Activated B cell treated with CpG ODN at 0.5 μM for 24 hours (primary cell): ENCODE measurements at regions not wholly inside any gene's neighbourhood (a gene's known extent, or its start where the extent isn't known, plus 50 kb on each side); places are given as distances from the start of the nearest gene placed in this dataset.

Experiments
- ATAC-seq: fragments of 200-7000 bp; cut with Tn5 transposase; one replicate; pipeline ENCODE4 v1.10.0; 2021; ENCODE audit warnings: low read depth, mild to moderate bottlenecking, moderate library complexity
- CTCF ChIA-PET: fragments of 350-600 bp; sonication (Branson Sonifier 250); formaldehyde crosslinking; loops from one replicate; lab custom pipeline; 2021; ENCODE audit warnings: antibody characterized with exemption; lab: Charles Lee
- POLR2A ChIA-PET: fragments of 350-600 bp; sonication (Branson Sonifier 250); formaldehyde crosslinking; loops from one replicate; lab custom pipeline; 2021; ENCODE audit warnings: antibody characterized with exemption; lab: Charles Lee
- DNase-seq: peaks from one replicate; pipeline ENCODE4 v3.0.0; 2022
- H3K27ac Mint-ChIP-seq: one replicate; pipeline ENCODE4 v1.8.0; 2020; ENCODE audit warnings: mixed read lengths
- H3K27me3 Mint-ChIP-seq: one replicate; pipeline ENCODE4 v1.8.0; 2021; ENCODE audit warnings: mixed read lengths
- H3K36me3 Mint-ChIP-seq: one replicate; pipeline ENCODE4 v1.8.0; 2021; ENCODE audit warnings: low read depth, mixed read lengths
- H3K4me1 Mint-ChIP-seq: one replicate; pipeline ENCODE4 v1.8.0; 2021; ENCODE audit warnings: mixed read lengths
- H3K4me3 Mint-ChIP-seq: one replicate; pipeline ENCODE4 v1.8.0; 2020; ENCODE audit warnings: mild to moderate bottlenecking, mixed read lengths
- H3K9me3 Mint-ChIP-seq: one replicate; pipeline ENCODE4 v1.8.0; 2020; ENCODE audit warnings: mixed read lengths
- CTCF ChIP-seq: fragments of 200-600 bp; IDR thresholded peaks from one replicate; pipeline ENCODE4 v1.8.0; 2022; ENCODE audit warnings: antibody characterized with exemption, mild to moderate bottlenecking
- intact Hi-C: fragments of 100-400 bp; cut with micrococcal nuclease; formaldehyde crosslinking; loops from one replicate; pipeline ENCODE4 v1.15.1; 2024

- ChIA-PET CTCF (no interaction called here), POLR2A (no interaction called here)
- peaks cover 8% of the 10 kb centered on the region for H3K9me3 Mint-ChIP-seq
- DNase-seq (no peak), ATAC-seq (no peak)
- H3K36me3 Mint-ChIP-seq = no peaks in the 10 kb centered on the region
- no peaks in the 10 kb centered on the region for H3K4me1 Mint-ChIP-seq
- H3K27me3 Mint-ChIP-seq = no peaks in the 10 kb centered on the region
- no peak overlapping the region for H3K27ac Mint-ChIP-seq
- intact Hi-C loops = no loop called here
- H3K4me3 Mint-ChIP-seq = no peak overlapping the region
- TF ChIP-seq CTCF = no peak
Measured at GRCh38 chr2:52668724-52669123, 1098.9 kb upstream of the CHAC2 start.

- no peak for ATAC-seq
- DNase-seq = no peak
- H3K4me3 Mint-ChIP-seq = no peak overlapping the region
- no peaks in the 10 kb centered on the region for H3K27me3 Mint-ChIP-seq
- no peak for TF ChIP-seq CTCF
- H3K4me1 Mint-ChIP-seq = no peaks in the 10 kb centered on the region
- H3K27ac Mint-ChIP-seq = no peak overlapping the region
- ChIA-PET POLR2A (no interaction called here), CTCF (no interaction called here)
- H3K9me3 Mint-ChIP-seq = no peaks in the 10 kb centered on the region
- no peaks in the 10 kb centered on the region for H3K36me3 Mint-ChIP-seq
- intact Hi-C loops = no loop called here
Measured at GRCh38 chr2:52659546-52659945, 1108.1 kb upstream of the CHAC2 start.

GRCh38 chr2:52658598-52658997 is 1109.0 kb upstream of the CHAC2 start:
- TF ChIP-seq CTCF = no peak
- H3K36me3 Mint-ChIP-seq = no peaks in the 10 kb centered on the region
- ATAC-seq = no peak
- CTCF ChIA-PET = no interaction called here
- DNase-seq = no peak
- H3K27ac Mint-ChIP-seq = no peak overlapping the region
- H3K27me3 Mint-ChIP-seq = no peaks in the 10 kb centered on the region
- intact Hi-C loops = no loop called here
- H3K9me3 Mint-ChIP-seq = no peaks in the 10 kb centered on the region
- no peak overlapping the region for H3K4me3 Mint-ChIP-seq
- POLR2A ChIA-PET = no interaction called here
- H3K4me1 Mint-ChIP-seq = no peaks in the 10 kb centered on the region

- intact Hi-C loops = no loop called here
- Mint-ChIP-seq H3K4me1 (no peaks in the 10 kb centered on the region), H3K27me3 (no peaks in the 10 kb centered on the region), H3K9me3 (peaks cover 3% of the 10 kb centered on the region), H3K4me3 (no peak overlapping the region), H3K27ac (no peak overlapping the region), H3K36me3 (no peaks in the 10 kb centered on the region)
- no peak for ATAC-seq
- no peak for DNase-seq
- TF ChIP-seq CTCF = no peak
- CTCF ChIA-PET = no interaction called here
- POLR2A ChIA-PET = no interaction called here
Measured at GRCh38 chr2:52639692-52640091, 1127.9 kb upstream of the CHAC2 start.

- peaks cover 3% of the 10 kb centered on the region for H3K9me3 Mint-ChIP-seq
- POLR2A ChIA-PET = no interaction called here
Measured at GRCh38 chr2:52632543-52632942, 1135.1 kb upstream of the CHAC2 start.

More at GRCh38 chr2:52632543-52632942, 1135.1 kb upstream of the CHAC2 start:
- DNase-seq = no peak
- TF ChIP-seq CTCF = no peak
- intact Hi-C loops = no loop called here
- no peaks in the 10 kb centered on the region for H3K27me3 Mint-ChIP-seq
- H3K36me3 Mint-ChIP-seq = no peaks in the 10 kb centered on the region
- no peak for ATAC-seq
- H3K4me3 Mint-ChIP-seq = no peak overlapping the region
- CTCF ChIA-PET = no interaction called here
- no peak overlapping the region for H3K27ac Mint-ChIP-seq
- H3K4me1 Mint-ChIP-seq = no peaks in the 10 kb centered on the region
